Muscle of back (tissue), 3 donors: ENCODE measurements at regions not wholly inside any gene's neighbourhood (a gene's known extent, or its start where the extent isn't known, plus 50 kb on each side); places are given as distances from the start of the nearest gene placed in this dataset.
"Not testable (repeated sequence)": the region's sequence is repeated elsewhere in the genome, so short reads cannot be mapped to it uniquely, and the experiment has no call there.

Source experiments
- DNase-seq, 3 donors: peaks; one replicate each; pipeline versions ENCODE4 v3.0.0 to v3.0.0-alpha.2; 2013

DNA sequence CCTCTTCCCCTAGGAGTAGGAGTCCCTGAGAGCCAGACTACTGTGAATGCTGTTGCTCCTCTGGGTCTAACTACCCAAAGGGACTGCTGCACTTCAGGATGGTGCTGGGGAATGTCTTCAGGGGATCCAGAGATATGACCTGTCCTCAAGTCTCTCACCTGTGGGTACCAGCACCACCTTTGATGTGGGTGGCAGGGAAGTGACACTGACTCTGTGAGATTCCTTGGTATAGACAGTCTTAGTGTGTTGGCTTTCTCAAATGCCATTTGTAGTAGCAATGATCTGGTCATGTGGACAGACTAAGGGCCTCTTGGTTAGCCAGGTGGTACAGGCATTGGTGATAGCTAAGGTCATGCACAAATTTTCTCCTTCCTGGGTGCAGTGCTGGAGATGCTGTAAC is 108.9 kb upstream of the ADAMTS3 start:
- DNase-seq = no peak

DNA sequence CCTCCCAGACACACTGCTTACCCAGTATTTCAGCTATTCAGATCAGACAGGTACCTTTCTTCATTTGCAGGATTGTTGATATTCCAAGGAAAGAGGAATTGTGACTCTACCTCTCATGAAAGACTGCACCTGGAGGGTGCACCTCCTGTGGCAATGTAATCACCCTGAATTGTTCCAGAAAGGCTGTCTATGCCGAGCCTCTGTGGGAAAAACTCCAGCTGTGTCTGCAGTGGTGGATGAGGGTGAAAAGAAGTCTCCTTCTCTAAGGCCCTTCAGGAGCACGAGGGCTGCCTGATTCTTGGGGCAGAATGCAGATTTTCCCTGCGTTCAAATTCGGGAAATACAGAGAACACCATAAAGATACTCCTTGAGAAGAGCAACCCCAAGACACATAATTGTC is 108.2 kb upstream of the ADAMTS3 start:
- no peak for DNase-seq

DNA sequence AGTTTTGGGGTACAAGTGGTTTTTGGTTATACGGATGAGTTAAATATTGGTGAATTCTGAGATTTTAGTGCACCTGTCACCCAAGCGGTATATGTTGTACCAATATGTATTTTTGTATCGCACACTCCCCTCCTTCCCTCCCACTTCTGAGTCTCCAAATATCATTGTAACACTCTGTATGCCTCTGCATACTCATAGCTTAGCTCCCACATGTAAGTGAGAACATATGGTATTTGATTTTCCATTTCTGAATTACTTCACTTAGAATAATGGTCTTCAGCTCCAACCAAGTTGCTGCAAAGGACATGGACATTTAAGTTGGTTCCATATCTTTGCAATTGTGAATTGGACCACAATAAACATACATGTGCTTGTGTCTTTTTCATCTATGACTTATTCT is 103.0 kb upstream of the ADAMTS3 start:
- no peak for DNase-seq

DNA sequence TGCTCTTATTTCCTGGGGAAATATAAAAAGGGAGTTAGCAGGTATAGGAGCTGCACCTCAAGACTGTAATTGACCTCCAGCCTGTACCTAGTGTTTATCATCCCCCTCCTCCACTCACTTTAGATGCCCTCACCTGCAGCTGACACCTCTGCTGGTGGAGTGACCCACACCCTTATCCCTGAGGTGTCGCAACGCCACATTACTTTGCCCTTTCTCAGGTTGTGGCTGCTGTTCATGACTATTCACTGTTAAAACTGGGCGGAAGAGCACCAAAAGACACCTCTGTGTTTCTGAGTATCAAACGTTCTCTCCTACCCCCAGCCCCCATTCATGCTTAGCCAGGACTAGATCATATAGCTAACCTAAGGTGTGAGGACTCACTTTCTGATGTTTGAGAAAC is 101.5 kb upstream of the ADAMTS3 start:
- DNase-seq = no peak

DNA sequence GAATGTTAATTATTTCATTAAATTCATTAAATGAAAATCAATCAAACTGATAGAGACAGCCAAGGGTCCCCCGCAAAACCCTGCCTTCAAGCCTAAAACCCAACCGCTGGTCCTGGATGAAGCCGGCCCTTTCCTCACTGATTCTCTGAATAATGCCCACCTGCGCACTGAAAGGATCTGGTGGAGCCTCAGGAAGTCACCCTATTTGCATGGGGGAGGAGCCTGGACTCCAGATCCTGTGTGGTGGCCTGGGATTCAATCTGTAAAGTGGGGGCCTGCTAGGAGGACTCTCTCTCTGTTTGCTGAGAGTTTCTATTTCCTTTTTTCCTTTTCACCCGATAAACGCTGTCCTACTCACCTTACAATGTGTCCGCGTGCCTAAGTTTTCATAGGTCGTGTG is 97.9 kb upstream of the ADAMTS3 start:
- DNase-seq = no peak

DNA sequence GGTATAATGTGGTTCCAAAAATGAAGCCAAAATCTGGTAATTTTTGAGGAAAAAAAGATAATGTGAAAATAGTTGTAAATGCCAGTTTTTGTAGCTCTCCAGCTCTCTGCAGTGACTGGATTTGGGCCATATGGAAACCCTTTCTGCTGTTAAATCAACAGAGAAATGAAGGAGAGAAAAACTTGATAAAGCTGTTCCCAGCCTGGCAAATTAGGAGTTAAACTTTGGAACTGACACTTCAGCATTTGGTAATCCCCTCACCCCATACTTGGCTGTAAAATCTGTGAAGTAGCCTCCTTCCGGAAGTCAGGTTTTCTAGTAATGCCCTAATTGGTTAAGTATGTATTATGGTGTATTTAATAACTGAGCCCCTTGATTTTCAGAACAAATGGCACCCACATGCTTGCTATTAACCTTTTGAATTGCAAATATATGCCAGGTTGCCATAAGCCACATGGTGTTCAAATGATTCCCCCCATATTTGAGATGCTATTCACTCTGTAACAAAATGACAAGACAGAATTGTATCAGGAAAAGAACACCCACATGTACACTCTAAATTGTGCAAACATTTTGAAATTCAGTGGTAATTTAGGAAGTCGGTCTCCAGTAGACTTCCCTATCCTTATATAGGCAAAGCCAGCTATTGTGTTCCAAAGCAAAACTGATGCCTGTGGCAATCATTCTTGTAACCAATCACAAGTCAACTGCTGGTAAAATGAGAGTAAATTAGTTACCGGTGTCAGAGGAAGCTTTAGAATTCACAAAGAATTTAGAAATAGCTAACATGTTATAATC is 96.3 kb upstream of the ADAMTS3 start:
- DNase-seq = no peak

DNA sequence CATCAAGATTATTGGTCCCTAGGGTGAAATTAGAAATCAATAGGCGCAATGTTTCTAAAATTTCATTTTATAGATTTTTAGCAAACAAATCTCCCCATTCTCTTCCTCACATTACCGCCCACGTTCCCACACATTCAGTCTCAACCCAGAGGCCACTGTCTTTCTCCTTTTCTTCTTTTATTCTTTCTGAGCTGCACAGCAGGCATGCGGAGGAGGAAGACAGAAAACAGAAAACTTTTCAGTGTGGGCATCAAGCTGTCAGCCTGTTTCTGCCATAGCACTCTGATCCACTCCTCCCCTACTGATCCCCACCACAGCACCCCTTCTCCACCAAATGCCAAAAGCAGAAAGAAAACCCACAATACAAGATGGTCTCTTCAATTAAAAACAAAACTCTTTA is 94.8 kb upstream of the ADAMTS3 start:
- no peak for DNase-seq

DNA sequence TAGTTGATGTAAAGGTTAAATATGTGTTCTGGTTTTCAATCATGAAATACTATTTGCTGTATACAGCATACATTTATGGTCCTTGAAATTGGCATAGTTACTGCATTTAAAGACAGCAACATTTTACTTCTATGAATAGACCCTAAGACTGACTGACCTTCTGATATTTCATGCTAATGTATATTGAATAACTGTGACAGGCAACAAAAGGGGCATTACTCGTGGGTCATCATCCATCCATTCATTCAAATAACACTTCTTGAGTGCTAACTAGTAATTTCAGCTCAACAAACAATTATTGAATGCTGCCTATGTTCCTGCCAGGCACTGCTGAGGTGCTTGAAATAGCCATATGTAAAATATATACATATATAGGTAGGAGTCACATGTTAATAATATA is 92.8 kb upstream of the ADAMTS3 start:
- DNase-seq = no peak

DNA sequence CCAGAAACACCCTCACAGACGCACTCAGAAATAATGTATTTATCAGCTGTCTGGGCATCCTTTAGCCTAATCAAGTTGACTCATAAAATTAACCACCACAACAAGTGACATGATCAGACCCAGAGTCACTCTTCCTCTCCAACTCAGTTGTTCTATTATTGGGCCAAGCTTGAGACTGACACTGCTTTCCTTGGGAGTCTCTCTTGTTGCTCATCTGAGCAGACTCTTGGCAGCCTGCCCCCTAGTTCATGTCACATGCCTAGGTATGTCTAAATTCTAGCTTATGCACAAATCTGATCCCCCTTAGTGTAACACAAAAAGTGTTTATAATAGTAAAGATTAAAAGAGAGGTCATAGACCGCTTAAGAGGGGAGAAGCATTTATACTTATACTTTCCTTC is 72.6 kb upstream of the ADAMTS3 start:
- no peak for DNase-seq

DNA sequence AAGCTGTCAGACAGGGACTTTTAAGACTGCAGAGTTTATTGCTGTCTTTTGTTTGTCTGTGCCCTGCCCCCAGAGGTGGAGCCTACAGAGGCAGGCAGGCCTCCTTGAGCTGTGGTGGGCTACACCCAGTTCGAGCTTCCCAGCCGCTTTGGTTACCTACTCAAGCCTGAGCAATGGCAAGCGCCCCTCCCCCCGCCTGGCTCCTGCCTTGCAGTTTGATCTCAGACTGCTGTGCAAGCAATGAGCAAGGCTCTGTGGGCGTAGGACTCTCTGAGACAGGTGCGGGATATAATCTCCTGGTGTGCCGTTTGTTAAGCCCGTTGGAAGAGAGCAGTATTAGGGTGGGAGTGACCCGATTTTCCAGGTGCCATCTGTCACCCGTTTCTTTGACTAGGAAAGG is 67.8 kb upstream of the ADAMTS3 start:
- DNase-seq = not testable (repeated sequence)

DNA sequence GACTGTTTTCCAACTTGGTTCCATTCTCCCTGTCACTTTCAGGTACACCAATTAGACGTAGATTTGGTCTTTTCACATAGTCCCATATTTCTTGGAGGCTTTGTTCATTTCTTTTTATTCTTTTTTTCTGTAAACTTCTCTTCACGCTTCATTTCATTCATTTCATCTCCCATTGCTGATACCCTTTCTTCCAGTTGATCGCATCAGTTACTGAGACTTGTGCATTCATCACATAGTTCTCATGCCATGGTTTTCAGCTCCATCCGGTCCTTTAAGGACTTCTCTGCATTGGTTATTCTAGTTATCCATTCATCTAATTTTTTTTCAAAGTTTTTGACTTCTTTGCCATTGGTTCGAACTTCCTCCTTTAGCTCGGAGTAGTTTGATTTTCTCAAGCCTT is 66.9 kb upstream of the ADAMTS3 start:
- DNase-seq = not testable (repeated sequence)

DNA sequence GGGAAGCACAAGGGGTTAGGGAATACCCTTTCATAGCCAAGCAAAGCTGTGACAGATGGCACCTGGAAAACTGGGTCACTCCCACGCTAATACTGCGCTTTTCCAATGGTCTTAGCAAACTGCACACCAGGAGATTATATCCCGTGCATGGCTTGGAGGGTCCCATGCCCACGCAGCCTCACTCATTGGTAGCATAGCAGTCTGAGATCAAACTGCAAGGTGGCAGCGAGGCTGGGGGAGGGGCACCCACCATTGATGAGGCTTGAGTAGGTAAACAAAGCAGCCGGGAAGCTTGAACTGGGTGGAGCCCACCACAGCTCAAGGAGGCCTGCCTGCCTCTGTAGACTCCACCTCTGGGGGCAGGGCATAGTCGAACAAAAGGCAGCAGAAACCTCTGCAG is 63.2 kb upstream of the ADAMTS3 start:
- not testable (repeated sequence) for DNase-seq

DNA sequence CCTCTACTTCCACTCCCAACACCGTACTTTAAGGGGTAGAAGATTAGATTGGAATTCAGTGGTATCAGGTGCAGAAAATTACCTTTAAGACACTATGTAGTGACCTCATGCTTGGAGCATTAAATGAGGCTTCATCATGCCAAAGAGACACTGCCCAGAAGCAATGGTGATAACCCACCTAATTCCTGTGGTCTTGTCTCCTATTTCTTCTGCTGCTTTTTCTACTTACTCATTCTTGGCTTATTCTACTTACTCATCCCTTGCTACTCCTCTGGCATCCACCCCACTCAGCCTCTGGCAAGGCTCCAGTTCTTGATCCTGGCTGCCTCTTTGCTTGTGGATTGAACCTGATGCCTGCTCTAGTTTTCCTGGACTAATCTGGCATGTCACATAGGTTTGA is 62.3 kb upstream of the ADAMTS3 start:
- peak; percentile 1 to 38 (median 11) for DNase-seq

DNA sequence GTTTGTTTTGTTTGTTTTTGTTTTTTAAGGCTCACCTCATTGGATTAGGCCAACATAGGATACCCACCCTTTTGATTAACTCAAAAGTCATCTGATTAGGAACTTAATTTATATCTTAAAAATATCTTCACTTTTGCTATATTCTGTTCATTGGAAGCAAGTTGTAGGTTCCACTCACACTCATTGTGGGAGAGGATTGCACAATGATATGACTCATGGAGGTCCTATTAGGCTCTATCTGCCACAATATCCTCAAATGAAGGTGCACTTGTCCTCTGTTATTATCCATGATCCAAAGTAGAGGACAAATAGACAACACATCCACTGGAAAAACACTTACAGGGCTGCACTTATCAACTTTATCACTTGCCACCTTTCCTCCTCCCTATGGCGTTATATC is 60.5 kb upstream of the ADAMTS3 start:
- no peak for DNase-seq

DNA sequence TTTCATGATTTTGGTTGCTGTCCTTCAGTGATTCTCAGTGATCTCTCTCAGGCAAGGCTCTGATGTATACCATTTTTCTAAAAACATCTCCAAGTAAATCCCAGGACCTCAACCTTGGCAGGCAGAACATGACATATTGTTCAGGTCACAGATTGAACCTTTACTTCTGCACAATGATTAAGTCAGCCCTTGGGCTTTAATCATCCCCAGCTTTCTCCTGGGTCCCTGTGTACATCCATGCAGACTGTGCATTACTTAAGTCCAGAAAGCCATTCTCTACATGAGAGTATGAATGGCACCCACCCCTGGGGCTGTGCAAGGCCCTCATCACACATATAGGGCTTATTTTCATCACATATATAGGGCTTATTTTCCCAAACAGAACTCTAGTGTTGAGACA is 58.7 kb upstream of the ADAMTS3 start:
- DNase-seq = no peak
